IMR-90 (cell line): ENCODE measurements at regions not wholly inside any gene's neighbourhood (a gene's known extent, or its start where the extent isn't known, plus 50 kb on each side); places are given as distances from the start of the nearest gene placed in this dataset.

Source experiments
- ATAC-seq: fragments of 200-7000 bp; cut with Tn5 transposase; 2 replicates; pipeline ENCODE4 v1.9.1; 2020; ENCODE audit warnings: low read depth, mild to moderate bottlenecking, moderate library complexity
- BruUV-seq: library from RNA; stranded (reverse); fragments of 400-500 nt; replicated peaks from 2 replicates; lab custom pipeline; 2021; lab: Mats Ljungman, UMichigan
- CTCF ChIA-PET: fragments of 300-600 bp; formaldehyde crosslinking; extraction: SDS; loops from one replicate; lab custom pipeline; 2021; ENCODE audit warnings: antibody characterized with exemption; lab: Yijun Ruan, JAX
- POLR2A ChIA-PET: fragments of 300-600 bp; sonication (Branson Sonifier 250); formaldehyde crosslinking; loops from one replicate; lab custom pipeline; 2022; ENCODE audit warnings: antibody characterized with exemption; ENCODE audit not compliant: unreplicated experiment; lab: Charles Lee
- DNase-seq: peaks from one replicate; pipeline ENCODE4 v3.0.0; 2013
- H2AFZ ChIP-seq: replicated peaks from 2 replicates; pipeline ENCODE3; 2013; ENCODE audit warnings: low read length, mild to moderate bottlenecking; ENCODE audit not compliant: poor library complexity
- H2AK5ac ChIP-seq: 2 replicates; pipeline ENCODE4 v1.6.1; 2013; ENCODE audit warnings: low read depth, low read length, inconsistent platforms
- H2AK9ac ChIP-seq: replicated peaks from 2 replicates; pipeline ENCODE3; 2013; ENCODE audit warnings: mild to moderate bottlenecking, low read depth, low read length, moderate library complexity; ENCODE audit not compliant: poor library complexity
- H2BK120ac ChIP-seq: 2 replicates; pipeline ENCODE4 v1.6.1; 2013; ENCODE audit warnings: low read depth, low read length, inconsistent platforms
- H2BK15ac ChIP-seq: 3 replicates; pipeline ENCODE4 v1.6.1; 2013; ENCODE audit warnings: low read depth, low read length, inconsistent platforms
- H2BK20ac ChIP-seq: 2 replicates; pipeline ENCODE4 v1.6.1; 2013; ENCODE audit warnings: low read depth, mild to moderate bottlenecking, inconsistent platforms, low read length, moderate library complexity
- H2BK5ac ChIP-seq: 2 replicates; pipeline ENCODE4 v1.6.1; 2013; ENCODE audit warnings: mild to moderate bottlenecking, low read depth, low read length, inconsistent platforms; ENCODE audit not compliant: poor library complexity, severe bottlenecking
- H3K14ac ChIP-seq: replicated peaks from 2 replicates; pipeline ENCODE4 v1.6.1; 2013; ENCODE audit warnings: low read depth, low read length, inconsistent platforms
- H3K18ac ChIP-seq: 2 replicates; pipeline ENCODE4 v1.6.1; 2013; ENCODE audit warnings: low read depth, low read length, control low read depth
- H3K23ac ChIP-seq: 2 replicates; pipeline ENCODE4 v1.6.1; 2013; ENCODE audit warnings: low read depth, low read length, inconsistent platforms
- H3K27ac ChIP-seq: 2 replicates; pipeline ENCODE4 v1.5.1; 2013; ENCODE audit warnings: mild to moderate bottlenecking, control low read depth, low read length; ENCODE audit not compliant: insufficient read depth
- H3K27me3 ChIP-seq: 2 replicates; pipeline ENCODE4 v1.6.1; 2013; ENCODE audit warnings: low read length; ENCODE audit not compliant: control insufficient read depth, insufficient read depth
- H3K36me3 ChIP-seq: 2 replicates; pipeline ENCODE4 v1.6.1; 2013; ENCODE audit warnings: low read length, mixed read lengths; ENCODE audit not compliant: control insufficient read depth, insufficient read depth
- H3K4ac ChIP-seq: 2 replicates; pipeline ENCODE4 v1.6.1; 2013; ENCODE audit warnings: low read depth, low read length, inconsistent platforms
- H3K4me1 ChIP-seq: 2 replicates; pipeline ENCODE4 v1.6.1; 2013; ENCODE audit warnings: low read length, mixed read lengths; ENCODE audit not compliant: control insufficient read depth, insufficient read depth
- H3K4me2 ChIP-seq: 2 replicates; pipeline ENCODE4 v1.6.1; 2013; ENCODE audit warnings: low read depth, mild to moderate bottlenecking, control low read depth, low read length, moderate library complexity
- H3K4me3 ChIP-seq: 2 replicates; pipeline ENCODE4 v1.5.1; 2013; ENCODE audit warnings: low read depth, mild to moderate bottlenecking, control low read depth, low read length, moderate library complexity; ENCODE audit not compliant: insufficient read depth
- H3K56ac ChIP-seq: 2 replicates; pipeline ENCODE4 v1.6.1; 2013; ENCODE audit warnings: low read length, inconsistent platforms; ENCODE audit not compliant: insufficient read depth; ENCODE audit errors: extremely low read depth
- H3K79me1 ChIP-seq, 2 experiments: 2 replicates each; pipeline ENCODE4 v1.6.1; 2013; ENCODE audit warnings: low read length in 2 of 2, inconsistent platforms in 1 of 2, low read depth in 1 of 2
- H3K9ac ChIP-seq: 2 replicates; pipeline ENCODE4 v1.6.1; 2013; ENCODE audit warnings: low read depth, low read length, control low read depth
- H3K9me1 ChIP-seq: 2 replicates; pipeline ENCODE4 v1.6.1; 2013; ENCODE audit warnings: low read length, inconsistent platforms; ENCODE audit not compliant: insufficient read depth
- H3K9me3 ChIP-seq: 2 replicates; pipeline ENCODE4 v1.6.1; 2013; ENCODE audit warnings: low read length; ENCODE audit not compliant: control insufficient read depth, insufficient read depth
- H4K20me1 ChIP-seq: 2 replicates; pipeline ENCODE4 v1.6.1; 2013; ENCODE audit warnings: low read length, inconsistent platforms; ENCODE audit not compliant: insufficient read depth
- H4K5ac ChIP-seq: 2 replicates; pipeline ENCODE4 v1.6.1; 2013; ENCODE audit warnings: mild to moderate bottlenecking, low read depth, low read length, control low read depth
- H4K8ac ChIP-seq, 2 experiments: 2 replicates each; pipeline ENCODE4 v1.6.1; 2013; ENCODE audit warnings: low read depth in 2 of 2, low read length in 2 of 2, control low read depth in 1 of 2, inconsistent platforms in 1 of 2
- H4K91ac ChIP-seq: 2 replicates; pipeline ENCODE4 v1.6.1; 2013; ENCODE audit warnings: low read depth, low read length, inconsistent platforms; ENCODE audit not compliant: insufficient read depth
- BHLHE40 ChIP-seq: fragments of 150-350 bp; IDR thresholded peaks from 2 replicates; pipeline ENCODE4 v1.6.1; 2016; ENCODE audit warnings: mild to moderate bottlenecking, low read depth, low read length
- CEBPB ChIP-seq: IDR thresholded peaks from 2 replicates; pipeline ENCODE4 v1.6.1; 2012; ENCODE audit warnings: low read depth, low read length, improper control_type of control experiment
- CHD1 ChIP-seq: IDR thresholded peaks from 2 replicates; pipeline ENCODE4 v1.6.1; 2012; ENCODE audit warnings: low read depth, low read length, improper control_type of control experiment
- MAFK ChIP-seq: IDR thresholded peaks from 2 replicates; pipeline ENCODE4 v1.6.1; 2012; ENCODE audit warnings: low read depth, low read length, improper control_type of control experiment
- MAZ ChIP-seq: IDR thresholded peaks from 2 replicates; pipeline ENCODE4 v1.6.1; 2012; ENCODE audit warnings: low read depth, mild to moderate bottlenecking, low read length, improper control_type of control experiment, moderate library complexity, borderline replicate concordance
- MXI1 ChIP-seq: IDR thresholded peaks from 2 replicates; pipeline ENCODE4 v1.6.1; 2012; ENCODE audit warnings: low read depth, mild to moderate bottlenecking, low read length, moderate library complexity, borderline replicate concordance
- NFE2L2 ChIP-seq: fragments of 150-350 bp; IDR thresholded peaks from 2 replicates; pipeline ENCODE4 v1.6.1; 2016; ENCODE audit warnings: low read depth, mild to moderate bottlenecking, low read length
- POLR2A ChIP-seq: IDR thresholded peaks from 2 replicates; pipeline ENCODE4 v1.6.1; 2012; ENCODE audit warnings: mild to moderate bottlenecking, low read depth, low read length
- RAD21 ChIP-seq: IDR thresholded peaks from 2 replicates; pipeline ENCODE4 v1.6.1; 2012; ENCODE audit warnings: low read length, improper control_type of control experiment
- RCOR1 ChIP-seq: IDR thresholded peaks from 2 replicates; pipeline ENCODE4 v1.6.1; 2012; ENCODE audit warnings: mild to moderate bottlenecking, low read length, improper control_type of control experiment; ENCODE audit not compliant: insufficient replicate concordance
- RFX5 ChIP-seq: IDR thresholded peaks from 2 replicates; pipeline ENCODE4 v1.8.0; 2012; ENCODE audit warnings: low read depth, mild to moderate bottlenecking, low read length, moderate library complexity
- SMC3 ChIP-seq: fragments of 150-350 bp; IDR thresholded peaks from 2 replicates; pipeline ENCODE4 v1.6.1; 2016; ENCODE audit warnings: low read depth, mild to moderate bottlenecking, antibody characterized with exemption, low read length, moderate library complexity
- WGBS, 2 experiments: methylation state at CpG; one replicate each; pipeline versions ENCODE4 v1.1.5 to v1.1.7; 2013; ENCODE audit warnings: missing lambda C conversion rate in 2 of 2; ENCODE audit not compliant: insufficient read length in 1 of 2; ENCODE audit errors: extremely low coverage in 2 of 2; 5-methylcytosine and 5-hydroxymethylcytosine counted together
- dilution Hi-C: fragments of 300-500 bp; cut with HindIII; formaldehyde crosslinking; loops from one replicate; pipeline ENCODE4 v1.14.3; 2018; ENCODE audit warnings: low sequenced_read_pairs; ENCODE audit not compliant: unreplicated experiment
- in situ Hi-C: fragments of 300-500 bp; cut with MboI; formaldehyde crosslinking; loops from 3 replicates; pipeline ENCODE4 v1.14.3; 2019; ENCODE audit warnings: low sequenced_read_pairs, inconsistent platforms, mixed read lengths
- intact Hi-C: fragments of 100-400 bp; cut with micrococcal nuclease; formaldehyde crosslinking; loops from 2 replicates; pipeline ENCODE4 v1.10.0; 2022
- TF ChIP-seq, protein P1 (sequence below): fragments of 150-350 bp; IDR thresholded peaks from 2 replicates; pipeline ENCODE4 v1.6.1; 2017; ENCODE audit warnings: mild to moderate bottlenecking, antibody characterized with exemption, low read length, low read depth
- TF ChIP-seq, protein P2 (sequence below): conservative IDR thresholded peaks from 2 replicates; pipeline ENCODE4 v1.5.1; 2012; ENCODE audit warnings: mild to moderate bottlenecking, low read depth, low read length, improper control_type of control experiment
- TF ChIP-seq, protein P3 (sequence below): fragments of 150-350 bp; IDR thresholded peaks from 2 replicates; pipeline ENCODE4 v1.6.1; 2016; ENCODE audit warnings: low read depth, mild to moderate bottlenecking, low read length, moderate library complexity, borderline replicate concordance

DNA sequence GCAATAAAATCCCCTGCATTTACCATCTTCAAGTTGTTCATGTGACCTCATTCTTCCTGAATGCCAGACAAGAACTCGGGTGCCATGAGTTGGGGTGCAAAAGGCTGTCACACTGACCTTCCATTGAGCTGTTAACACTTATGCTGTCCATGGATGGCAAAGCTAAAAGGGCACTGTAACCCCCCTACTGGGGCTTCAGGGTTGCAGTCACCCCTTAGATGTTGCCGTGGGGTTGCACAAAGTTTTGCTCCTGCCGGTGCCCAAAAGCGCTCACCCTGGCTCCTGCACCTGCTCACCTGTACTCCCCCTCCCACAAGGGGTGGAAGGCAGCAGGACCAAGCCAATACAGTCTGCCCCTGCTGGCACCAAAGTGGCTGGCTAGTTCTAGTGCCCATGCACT lies 208.2 kb downstream of the RHOU start:
- no peak overlapping the region for H3K27ac ChIP-seq
- ChIA-PET CTCF (no interaction called here), POLR2A (no interaction called here)
- TF ChIP-seq MAFK (no peak), RCOR1 (no peak), CEBPB (no peak), MXI1 (no peak), RAD21 (no peak), SMC3 (no peak), BHLHE40 (no peak), MAZ (no peak), POLR2A (no peak), RFX5 (no peak), CHD1 (no peak), NFE2L2 (no peak)
- TF ChIP-seq, protein P1, sequence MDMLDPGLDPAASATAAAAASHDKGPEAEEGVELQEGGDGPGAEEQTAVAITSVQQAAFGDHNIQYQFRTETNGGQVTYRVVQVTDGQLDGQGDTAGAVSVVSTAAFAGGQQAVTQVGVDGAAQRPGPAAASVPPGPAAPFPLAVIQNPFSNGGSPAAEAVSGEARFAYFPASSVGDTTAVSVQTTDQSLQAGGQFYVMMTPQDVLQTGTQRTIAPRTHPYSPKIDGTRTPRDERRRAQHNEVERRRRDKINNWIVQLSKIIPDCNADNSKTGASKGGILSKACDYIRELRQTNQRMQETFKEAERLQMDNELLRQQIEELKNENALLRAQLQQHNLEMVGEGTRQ: no peak
- TF ChIP-seq, protein P2, sequence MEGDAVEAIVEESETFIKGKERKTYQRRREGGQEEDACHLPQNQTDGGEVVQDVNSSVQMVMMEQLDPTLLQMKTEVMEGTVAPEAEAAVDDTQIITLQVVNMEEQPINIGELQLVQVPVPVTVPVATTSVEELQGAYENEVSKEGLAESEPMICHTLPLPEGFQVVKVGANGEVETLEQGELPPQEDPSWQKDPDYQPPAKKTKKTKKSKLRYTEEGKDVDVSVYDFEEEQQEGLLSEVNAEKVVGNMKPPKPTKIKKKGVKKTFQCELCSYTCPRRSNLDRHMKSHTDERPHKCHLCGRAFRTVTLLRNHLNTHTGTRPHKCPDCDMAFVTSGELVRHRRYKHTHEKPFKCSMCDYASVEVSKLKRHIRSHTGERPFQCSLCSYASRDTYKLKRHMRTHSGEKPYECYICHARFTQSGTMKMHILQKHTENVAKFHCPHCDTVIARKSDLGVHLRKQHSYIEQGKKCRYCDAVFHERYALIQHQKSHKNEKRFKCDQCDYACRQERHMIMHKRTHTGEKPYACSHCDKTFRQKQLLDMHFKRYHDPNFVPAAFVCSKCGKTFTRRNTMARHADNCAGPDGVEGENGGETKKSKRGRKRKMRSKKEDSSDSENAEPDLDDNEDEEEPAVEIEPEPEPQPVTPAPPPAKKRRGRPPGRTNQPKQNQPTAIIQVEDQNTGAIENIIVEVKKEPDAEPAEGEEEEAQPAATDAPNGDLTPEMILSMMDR: no peak
- TF ChIP-seq, protein P3, sequence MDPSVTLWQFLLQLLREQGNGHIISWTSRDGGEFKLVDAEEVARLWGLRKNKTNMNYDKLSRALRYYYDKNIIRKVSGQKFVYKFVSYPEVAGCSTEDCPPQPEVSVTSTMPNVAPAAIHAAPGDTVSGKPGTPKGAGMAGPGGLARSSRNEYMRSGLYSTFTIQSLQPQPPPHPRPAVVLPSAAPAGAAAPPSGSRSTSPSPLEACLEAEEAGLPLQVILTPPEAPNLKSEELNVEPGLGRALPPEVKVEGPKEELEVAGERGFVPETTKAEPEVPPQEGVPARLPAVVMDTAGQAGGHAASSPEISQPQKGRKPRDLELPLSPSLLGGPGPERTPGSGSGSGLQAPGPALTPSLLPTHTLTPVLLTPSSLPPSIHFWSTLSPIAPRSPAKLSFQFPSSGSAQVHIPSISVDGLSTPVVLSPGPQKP: no peak
- H3K4me1 ChIP-seq: peaks cover 2% of the 10 kb centered on the region; the same call in 1 of the 2 replicates
- no peak overlapping the region for H2BK120ac ChIP-seq
- no peaks in the 10 kb centered on the region for H3K9me1 ChIP-seq
- no peak overlapping the region for H3K56ac ChIP-seq
- no peak overlapping the region for H4K8ac ChIP-seq
- no peak overlapping the region for H3K4ac ChIP-seq
- H3K9me3 ChIP-seq: no peaks in the 10 kb centered on the region
- intact Hi-C loops (no loop called here), in situ Hi-C loops (no loop called here), dilution Hi-C loops (no loop called here)
- no peak for ATAC-seq
- no peak overlapping the region for H3K23ac ChIP-seq
- no peak overlapping the region for H3K14ac ChIP-seq
- no CpG with 5 or more reads among the region's 4 CpGs for WGBS, 2 experiments
- H2AFZ ChIP-seq: no peak overlapping the region
- no peak for DNase-seq
- no peak overlapping the region for H2AK5ac ChIP-seq
- H3K4me3 ChIP-seq: no peak overlapping the region
- H4K5ac ChIP-seq: no peak overlapping the region
- BruUV-seq: no TSS peak
- peaks cover 5% of the 10 kb centered on the region; the same call in 1 of the 2 replicates for H3K27me3 ChIP-seq
- H3K9ac ChIP-seq: no peak overlapping the region
- H4K91ac ChIP-seq: no peak overlapping the region
- no peaks in the 10 kb centered on the region for H4K20me1 ChIP-seq
- no peak overlapping the region for H3K4me2 ChIP-seq
- H2BK20ac ChIP-seq: no peak overlapping the region
- no peak overlapping the region for H3K18ac ChIP-seq
- no peaks in the 10 kb centered on the region for H3K36me3 ChIP-seq
- no peak overlapping the region for H2BK15ac ChIP-seq
- H3K79me1 ChIP-seq: no peaks in the 10 kb centered on the region
- H2AK9ac ChIP-seq: peak overlapping the region; percentile 19
- H2BK5ac ChIP-seq: no peak overlapping the region
